HT-29 (cell line): ENCODE measurements at regions not wholly inside any gene's neighbourhood (a gene's known extent, or its start where the extent isn't known, plus 50 kb on each side); places are given as distances from the start of the nearest gene placed in this dataset.
"Not testable (repeated sequence)": the region's sequence is repeated elsewhere in the genome, so short reads cannot be mapped to it uniquely, and the experiment has no call there.

Source experiments
- DNase-seq: peaks from one replicate; pipeline ENCODE4 v3.0.0-alpha.2; 2015; ENCODE audit warnings: low spot score

DNA sequence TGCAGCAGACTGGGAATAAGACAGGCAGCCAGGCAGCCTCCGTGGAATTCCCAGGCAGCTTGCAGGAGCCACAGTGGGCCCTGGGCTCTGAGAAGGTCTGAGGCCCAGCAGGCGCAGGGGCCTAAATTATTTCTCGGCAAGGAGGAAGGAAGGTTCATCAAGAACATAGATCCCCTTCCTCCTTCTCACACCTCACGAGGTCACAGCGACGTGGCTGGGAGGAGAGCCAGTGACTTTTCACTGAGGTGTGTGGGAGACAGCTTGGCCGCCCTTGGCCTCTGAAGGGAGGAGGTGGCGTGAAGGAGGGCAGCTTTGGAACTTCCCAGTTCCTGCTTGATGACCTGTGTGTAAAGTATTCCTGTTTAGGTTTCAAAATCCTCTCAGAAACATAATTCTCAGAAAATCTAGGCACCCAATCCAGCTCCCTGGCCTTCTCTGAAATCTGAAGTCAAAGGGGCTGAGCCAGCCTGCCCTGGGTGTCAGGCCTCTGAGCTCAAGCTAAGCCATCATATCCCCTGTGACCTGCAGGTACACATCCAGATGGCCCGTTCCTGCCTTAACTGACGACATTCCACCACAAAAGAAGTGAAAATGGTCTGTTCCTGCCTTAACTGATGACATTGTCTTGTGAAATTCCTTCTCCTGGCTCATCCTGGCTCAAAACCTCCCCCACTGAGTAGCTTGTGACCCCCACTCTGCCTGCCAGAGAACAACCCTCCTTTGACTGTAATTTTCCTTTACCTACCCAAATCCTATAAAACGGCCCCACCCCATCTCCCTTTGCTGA is 161.0 kb downstream of the ADRA2C start:
- not testable (repeated sequence) for DNase-seq

DNA sequence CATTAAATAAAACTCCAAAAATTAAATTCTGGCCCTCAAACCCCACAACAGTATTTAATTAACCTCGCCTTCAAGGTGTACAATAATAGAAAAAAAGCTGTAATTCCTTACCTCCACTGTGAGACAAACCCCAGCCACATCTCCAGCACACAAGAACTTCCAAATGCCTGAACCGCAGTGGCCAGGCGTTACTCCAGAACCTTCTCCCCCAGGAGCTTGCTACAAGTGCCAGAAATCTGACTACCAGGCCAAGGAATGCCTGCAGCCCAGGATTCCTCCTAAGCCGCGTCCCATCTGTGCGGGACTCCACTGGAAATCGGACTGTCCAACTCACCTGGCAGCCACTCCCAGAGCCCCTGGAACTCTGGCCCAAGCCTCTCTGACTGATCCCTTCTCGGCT is 163.2 kb downstream of the ADRA2C start:
- not testable (repeated sequence) for DNase-seq

DNA sequence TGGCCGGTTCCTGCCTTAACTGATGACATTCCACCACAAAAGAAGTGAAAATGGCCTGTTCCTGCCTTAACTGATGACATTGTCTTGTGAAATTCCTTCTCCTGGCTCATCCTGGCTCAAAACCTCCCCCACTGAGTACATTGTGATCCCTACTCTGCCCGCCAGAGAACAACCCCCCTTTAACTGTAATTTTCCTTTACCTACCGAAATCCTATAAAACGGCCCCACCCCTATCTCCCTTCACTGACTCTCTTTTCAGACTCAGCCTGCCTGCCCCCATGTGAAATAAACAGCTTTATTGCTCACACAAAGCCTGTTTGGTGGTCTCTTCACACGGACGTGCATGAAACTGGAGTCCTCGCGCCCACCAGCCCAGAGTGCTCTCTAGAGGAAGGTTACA is 166.5 kb downstream of the ADRA2C start:
- DNase-seq: not testable (repeated sequence)

DNA sequence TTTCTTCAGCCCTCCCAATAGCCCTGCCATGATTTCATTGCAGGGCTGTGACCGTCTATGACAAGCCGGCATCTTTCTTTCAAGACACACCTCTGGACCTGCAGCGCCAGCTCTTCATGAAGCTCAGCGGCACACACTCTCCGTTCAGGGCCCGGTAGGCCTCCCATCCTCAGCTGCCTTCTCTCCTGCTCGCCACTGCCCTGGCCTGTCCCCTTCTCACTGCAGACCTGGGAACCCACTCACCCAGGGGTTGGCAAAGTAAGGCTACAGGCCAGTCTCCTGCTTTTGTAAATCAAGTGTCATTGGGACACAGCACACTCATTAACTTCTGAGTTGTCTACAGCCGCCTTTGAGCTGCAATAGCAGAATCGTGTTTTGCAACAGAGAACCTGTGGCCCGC is 169.2 kb downstream of the ADRA2C start:
- DNase-seq: not testable (repeated sequence)

DNA sequence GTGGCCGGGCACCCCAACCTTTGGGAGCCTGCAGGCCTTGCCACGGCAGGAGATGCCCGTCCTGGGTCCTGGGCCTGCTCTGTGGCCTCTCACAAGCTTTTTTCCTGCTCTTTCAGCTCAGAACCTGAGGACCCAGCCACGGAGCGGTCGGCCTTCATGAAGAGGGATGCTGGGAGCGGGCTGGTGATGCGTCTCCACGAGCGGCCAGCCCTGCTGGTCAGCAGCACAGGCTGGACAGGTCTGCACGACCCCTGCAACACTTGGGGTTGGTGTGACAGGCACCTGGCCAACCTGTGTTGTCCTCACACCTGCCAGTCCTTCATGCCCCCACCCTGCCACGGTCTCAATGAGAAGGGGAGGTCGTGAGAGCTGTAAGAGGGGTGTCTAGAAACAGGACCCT is 170.0 kb downstream of the ADRA2C start:
- no peak for DNase-seq

DNA sequence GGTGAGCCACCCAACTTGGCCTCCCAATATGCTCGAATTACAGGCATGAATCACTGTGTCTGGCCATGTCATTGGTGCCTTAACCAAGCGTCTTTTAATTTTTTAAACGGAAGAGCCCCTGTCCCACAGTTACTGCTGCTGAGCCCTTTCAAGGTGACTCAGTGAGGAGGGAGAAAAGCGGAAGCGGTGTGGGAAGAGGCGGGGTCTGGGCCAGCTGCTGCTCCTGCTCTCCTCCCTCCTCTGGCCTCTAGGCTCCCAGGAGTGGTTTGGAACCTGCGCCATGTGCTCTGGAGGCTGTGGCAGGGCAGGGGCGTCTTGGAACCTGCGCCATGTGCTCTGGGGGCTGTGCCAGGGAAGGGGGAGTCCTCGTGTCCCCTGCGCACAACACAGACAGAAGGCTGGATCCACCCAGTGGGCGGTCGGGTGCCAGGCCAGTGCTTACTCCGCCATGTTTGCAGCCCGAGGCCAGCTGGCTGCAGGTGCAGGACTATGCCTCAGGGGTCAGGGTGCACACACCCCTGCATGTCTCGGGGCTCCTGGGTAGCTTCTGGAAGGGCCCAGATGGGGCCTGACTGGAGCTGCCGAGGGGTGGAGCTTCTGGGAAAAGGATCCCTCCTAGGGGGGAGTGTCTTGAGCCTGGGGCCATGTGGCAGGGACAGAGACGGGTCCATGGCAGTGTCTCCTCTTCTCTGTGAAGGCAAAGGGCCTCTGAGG is 171.8 kb downstream of the ADRA2C start:
- not testable (repeated sequence) for DNase-seq

DNA sequence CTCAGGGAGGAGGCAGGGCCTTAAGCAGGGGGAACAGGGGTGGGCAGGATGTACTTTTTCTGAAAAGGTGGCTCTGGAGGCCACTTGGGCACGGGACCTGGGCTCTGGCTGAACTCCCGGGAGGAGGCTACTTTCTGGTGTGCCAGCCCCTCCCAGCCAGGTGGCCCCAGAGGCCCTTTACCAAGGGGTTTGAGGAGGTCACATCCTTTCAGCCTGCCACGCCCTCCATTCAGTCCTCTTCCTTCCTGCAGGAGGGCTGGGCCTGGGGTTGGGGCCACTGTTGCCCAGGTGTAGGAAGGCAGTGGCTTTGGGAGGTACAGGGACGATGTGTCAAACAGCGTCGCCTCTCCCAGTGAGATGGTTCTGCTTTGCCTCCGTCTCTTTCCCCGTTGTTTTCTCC is 172.5 kb downstream of the ADRA2C start:
- not testable (repeated sequence) for DNase-seq

DNA sequence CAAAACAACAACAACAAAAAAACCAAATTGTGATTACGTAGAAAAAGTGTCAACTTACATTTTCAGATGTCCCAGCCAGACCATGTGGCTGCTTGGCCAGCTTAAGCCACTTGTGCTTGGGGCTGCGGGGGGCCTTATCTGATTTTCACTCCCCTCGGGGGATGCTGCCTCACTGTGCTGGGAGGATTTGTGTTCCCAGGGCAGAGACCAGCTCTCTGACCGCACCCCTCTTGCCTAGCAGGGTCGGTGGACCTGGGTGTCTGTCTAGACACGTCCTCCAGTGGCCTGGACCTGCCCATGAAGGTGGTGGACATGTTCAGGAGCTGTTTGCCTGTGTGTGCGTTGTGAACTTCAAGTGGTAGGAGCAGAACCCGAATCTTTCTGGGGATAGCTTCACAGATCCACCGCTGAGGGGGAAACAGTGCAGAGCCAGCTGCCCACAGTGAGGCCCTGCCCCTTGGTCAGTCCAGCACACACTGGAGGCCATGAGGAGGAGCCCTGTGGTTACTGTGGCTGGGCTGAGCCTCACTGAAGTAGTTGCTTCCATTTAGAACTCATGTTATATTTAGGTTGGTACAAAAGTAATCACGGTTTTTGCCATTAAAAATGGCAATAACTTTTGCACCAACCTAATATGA is 173.9 kb downstream of the ADRA2C start:
- DNase-seq: not testable (repeated sequence)

DNA sequence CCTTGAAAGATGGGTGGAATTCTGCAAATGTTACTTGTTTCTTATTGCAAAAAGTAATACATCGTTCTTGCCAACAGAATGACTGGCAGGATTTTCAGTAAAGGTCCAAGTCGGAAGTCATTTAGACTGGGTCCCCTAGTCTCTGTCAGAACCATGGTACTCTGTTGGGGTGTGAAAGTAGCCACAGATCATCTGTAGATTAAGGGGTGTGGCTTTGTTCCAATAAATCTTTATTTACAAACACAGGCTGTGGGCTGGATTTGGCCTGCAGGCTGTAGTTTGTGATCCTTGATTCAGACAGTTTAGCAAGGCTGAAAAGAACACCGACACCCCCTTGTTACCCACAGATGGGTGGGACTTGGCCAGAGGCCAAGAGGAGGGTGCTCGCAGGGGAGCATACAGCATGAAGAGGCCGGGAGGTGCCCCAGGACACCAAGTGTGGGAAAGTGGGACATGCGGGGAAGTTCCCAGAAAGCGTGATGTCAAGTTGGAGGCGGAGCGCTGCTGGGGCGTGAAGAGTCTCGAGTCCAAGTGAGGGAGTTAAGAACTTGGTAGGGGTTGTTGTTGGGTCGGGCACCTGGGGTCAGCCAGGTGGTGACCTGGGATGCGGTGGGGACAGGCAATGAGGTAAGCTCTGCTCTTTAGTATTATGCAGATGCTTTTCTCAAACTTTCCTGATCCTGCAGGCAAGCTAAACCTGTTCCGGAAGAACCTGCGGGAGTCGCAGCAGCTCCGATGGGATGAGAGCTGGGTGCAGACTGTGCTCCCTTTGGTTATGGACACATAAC is 175.7 kb downstream of the ADRA2C start:
- not testable (repeated sequence) for DNase-seq

DNA sequence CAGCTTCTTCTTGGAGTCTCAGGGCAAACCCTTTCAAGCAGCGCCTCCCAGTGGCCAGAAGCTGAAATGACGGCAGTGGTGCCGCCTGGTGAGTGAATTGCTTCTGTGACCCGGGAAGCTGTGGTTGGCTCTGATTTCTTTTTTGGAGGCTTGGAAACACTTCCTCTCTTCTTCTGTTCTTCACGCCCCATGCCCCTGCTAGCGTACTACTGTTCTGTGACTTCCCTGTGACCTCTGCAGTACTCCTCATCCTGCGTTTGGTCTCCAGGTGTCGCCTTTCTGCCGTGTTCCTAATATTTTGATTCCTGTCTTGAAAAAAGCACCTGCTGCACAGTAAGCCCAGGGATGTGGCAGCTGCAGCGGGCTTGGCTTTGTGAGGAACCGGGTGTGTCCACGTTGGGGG is 176.4 kb downstream of the ADRA2C start:
- DNase-seq: peak; percentile 55

DNA sequence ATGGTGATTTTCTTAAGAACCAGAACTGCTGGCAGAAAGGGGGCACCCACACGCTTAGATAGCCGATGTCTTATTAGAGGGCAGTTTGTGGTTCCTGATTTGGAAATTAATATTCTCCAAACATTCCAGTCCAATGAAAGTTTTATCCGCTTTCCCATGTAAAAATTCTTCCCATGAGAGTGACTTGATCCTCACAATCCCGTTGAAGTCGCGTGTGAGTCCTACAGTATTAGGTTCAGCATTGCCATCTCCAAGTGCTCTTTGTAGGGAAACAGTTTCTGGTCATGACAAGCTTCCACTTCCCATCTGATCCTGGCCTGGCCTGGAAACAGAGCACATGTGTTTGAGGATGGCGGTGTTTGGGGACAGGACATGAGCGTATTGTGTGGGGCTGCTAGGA is 176.9 kb downstream of the ADRA2C start:
- DNase-seq: not testable (repeated sequence)

DNA sequence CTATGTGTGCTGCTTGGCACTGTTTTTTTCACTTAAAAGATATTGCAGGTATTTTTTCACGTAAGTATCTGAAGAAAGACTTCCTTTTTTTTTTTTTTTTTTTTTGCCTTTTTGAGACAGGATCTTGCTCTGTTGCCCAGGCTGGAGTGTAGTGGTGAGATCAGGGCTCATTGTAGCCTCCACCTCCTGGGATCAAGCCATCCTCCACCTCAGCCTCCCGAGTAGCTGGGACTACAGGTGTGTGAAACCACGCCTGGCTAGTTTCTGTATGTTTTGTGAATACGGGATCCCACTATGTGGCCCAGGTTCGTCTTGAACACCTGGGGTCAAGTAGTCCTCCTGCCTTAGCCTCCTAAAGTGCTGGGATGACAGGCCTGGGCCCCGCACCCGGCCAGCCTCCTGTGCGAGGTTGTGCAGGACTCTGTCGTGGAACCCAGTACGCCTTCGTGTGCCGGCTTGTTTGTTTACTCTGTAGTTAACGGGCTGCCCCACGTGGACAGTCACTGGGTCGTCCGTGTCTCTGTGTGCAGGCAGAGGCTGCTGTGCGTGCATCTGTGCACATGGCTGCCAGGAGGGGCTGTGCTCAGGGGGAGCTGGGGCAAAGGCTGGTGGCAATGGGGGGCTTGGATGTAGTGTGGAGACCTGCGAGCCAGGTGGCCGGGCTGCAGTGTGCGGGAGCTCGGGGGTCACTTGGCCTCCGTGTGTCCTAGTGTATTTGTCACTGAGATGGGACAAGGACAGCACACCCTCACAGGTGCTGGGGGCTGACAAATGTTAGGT is 179.5 kb downstream of the ADRA2C start:
- no peak for DNase-seq

DNA sequence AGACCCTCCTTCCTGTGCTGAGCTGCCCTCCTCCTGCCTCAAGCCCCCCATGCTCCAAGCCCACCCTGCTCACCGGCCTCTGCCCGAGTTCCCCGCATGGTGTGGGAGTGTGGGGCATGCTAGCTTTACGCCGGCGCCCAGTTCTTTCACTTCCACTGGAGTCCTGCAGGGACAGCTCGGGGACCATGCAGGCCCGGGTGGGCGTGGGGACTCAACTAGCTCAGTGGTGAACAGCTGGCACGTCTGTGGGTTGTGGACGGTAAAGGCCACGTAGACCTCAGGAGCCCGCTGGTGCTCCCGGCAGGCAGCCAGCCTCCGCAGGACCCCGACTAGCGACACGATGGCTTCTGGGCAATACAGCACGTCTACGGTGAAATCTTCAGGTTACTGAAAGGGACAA is 180.4 kb downstream of the ADRA2C start:
- not testable (repeated sequence) for DNase-seq

DNA sequence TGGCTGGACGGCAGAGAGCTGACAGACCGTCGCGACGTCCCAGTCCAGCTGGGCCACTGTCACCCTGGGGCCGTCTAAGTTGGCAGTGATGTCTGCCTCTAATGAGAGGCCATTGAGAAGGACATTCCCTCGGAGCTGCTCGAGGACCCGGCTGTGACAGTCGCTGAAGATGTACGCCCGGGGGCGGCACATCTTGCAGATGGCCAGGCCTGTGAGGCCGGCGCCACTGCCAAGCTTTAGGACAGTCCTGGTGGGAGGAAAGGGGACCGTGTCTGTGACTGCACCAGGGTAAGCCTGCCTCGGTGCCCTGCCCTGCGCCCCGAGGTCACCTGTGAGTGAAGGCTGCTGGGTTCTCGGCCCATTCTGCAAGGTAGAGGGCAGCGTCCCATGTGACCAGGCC is 181.6 kb downstream of the ADRA2C start:
- not testable (repeated sequence) for DNase-seq

DNA sequence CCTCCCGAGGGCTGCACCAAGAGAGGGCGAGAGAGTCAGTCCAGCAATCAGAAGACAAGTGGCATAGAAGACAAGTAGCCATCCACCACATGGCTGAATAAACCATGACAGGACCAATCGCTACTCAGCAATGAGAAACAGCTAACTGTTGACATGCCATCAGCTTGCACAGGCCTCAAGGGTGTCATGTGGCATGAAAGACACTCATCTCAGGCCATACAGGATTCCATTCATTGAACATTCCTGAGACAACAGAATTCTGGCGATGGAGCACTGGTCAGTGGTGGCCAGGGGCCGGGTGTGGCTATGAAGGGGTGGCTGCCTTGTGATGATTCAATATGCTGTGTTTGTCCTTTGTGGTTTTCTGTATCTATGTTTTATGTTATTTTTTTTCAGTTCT is 182.0 kb downstream of the ADRA2C start:
- DNase-seq: not testable (repeated sequence)

DNA sequence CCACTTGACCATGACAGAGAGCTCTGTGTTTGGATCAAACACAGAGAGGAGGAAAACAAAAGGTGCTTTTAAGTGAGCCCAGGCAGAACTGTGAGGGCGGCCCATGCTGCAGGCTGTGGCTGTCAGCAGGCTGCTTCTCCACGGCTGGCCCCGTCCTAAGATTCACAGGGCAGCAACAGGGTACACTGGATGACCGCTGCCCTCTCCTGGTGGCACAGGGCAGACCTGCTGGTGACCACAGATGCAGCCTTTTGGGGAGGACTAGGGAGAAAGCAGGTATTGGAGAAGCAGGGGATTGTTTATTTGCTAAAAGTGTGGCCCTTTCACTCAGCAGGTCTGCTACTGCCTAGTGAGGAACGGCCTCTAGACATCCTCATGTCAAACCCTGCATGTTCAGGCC is 183.7 kb downstream of the ADRA2C start:
- DNase-seq: peak; percentile 53

DNA sequence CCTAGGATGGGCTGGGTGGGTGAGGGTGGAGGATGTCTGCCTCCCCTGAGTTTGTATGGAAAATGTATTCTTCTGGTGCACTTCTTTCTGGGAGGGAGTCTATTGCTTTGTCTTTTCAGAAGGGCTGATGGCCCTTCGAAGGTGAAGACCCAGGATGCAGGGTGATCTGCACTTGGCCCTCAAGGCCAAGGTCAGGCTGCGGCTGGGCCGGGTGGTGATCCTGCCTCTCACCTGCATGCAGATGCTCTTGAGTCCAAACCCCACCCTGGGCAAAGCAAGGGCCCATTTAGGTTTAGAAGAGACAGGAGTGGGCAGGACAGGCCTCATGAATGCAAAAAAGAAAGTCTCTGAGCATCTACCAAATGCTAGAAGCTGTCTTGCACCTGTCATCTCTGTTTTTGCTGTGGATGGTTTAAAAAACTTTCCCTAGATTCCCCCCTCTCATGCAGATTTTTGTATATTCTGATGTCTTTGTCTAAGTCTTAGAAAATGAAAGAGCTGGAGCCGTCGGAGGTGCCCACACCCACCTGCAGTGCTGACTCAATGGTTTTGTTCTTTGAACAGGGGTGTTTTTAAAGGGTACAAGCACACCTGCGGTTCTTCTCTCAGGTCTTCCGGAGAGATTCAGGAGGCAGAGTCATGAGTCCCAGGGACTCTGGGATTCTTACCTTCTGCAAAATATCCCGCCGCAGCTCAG is 186.4 kb downstream of the ADRA2C start:
- not testable (repeated sequence) for DNase-seq

DNA sequence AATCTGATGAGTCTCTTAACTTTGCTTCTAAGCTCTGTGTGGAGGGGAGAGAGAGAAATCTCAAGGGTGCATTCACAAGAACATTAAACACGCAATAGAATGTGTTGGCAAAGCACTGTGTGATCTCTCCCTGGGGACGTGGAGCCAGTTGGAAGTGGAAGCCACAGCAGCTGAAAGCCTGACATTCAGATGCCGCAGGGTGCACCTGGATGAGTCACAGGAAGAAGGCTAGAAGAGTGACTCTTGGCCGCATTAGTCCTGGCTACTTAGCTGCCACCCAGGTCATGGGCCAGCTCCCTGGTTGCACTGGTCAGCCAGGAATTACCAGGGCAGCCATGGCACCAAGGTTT is 186.9 kb downstream of the ADRA2C start:
- DNase-seq: peak; percentile 61

DNA sequence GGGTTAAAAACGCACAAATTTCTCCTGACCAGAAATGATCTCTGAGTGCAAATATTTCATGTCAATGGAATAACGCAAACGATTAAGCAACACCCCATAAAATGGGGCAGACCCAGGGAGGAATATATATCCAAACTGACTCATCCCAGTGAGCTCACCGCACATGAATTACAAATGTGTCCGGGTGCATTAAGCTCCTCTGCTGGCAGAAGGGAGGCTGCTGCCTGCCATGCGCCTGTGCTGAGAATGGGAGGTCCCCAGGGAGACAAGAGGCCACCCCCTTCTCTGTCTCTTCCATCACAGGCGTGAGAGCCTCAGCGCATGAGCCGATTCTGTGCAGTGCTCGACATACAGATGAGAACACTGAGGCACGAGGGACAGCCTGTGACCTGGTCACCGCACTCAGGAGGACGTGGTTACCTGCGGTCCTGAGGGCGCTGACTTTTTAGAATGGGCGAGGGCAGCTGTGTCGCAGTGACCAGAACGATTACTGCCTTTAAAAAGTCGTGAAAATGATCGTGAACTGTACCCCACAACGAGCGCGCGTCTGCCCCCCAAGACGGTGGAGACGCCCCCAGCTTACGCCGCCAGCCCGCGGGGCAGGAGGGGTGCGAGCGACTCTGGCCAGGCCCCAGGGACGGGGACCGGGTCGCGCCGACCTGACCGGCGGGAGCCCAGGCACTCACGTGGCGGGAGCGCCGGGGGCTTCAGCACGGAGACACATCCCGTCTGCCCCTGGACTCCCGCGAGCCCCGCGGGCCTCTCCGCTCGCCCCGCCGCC is 188.5 kb downstream of the ADRA2C start:
- DNase-seq: peak; percentile 64
